ENCODE measurements at regions not wholly inside any gene's neighbourhood (a gene's known extent, or its start where the extent isn't known, plus 50 kb on each side); places are given as distances from the start of the nearest gene placed in this dataset.

DNA sequence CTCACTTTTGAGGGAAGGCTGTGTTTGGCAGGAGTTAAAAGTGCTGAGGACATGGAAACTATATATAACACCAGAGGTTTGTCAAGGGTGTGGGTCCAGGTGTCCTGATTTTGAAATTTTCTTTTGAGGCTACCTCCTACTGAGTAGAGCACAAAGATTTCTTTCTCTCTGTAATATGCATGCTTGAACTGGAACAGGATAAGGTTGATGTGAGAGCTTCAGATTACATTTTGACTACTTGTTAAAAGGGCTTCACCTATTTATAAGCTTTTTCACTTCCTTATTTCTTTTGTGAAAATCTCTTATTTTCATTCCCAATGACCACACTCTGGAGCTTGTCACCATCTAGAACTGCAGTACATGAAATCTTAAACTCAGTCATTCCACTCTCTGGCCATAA lies 59.8 kb upstream of the PLA2G4A start (continued):
- TF ChIP-seq NR2C2 (IDR thresholded peaks at IDR 0.05; ENCODE audit: borderline replicate concordance, control insufficient read depth, insufficient read length, low read depth) (no peak), SMAD1 (IDR thresholded peaks at IDR 0.05; ENCODE audit: low read depth, partially characterized antibody) (no peak), JUND (IDR thresholded peaks at IDR 0.05; ENCODE audit: low read depth, low read length) (no peak), TAF1 (IDR thresholded peaks at IDR 0.05; ENCODE audit: borderline replicate concordance, low read depth, low read length) (no peak), ASH2L (IDR thresholded peaks at IDR 0.05; ENCODE audit: borderline replicate concordance, low read depth) (no peak), MTA3 (IDR thresholded peaks at IDR 0.05; ENCODE audit: borderline replicate concordance, low read length) (peak; percentile 61; the same call in 1 of the 2 replicates), SMC3 (IDR thresholded peaks at IDR 0.05; ENCODE audit: borderline replicate concordance, low read length) (0 out of 2 replicates have a peak, but pooled peaks have one; percentile 14)
- TF ChIP-seq, protein P1, sequence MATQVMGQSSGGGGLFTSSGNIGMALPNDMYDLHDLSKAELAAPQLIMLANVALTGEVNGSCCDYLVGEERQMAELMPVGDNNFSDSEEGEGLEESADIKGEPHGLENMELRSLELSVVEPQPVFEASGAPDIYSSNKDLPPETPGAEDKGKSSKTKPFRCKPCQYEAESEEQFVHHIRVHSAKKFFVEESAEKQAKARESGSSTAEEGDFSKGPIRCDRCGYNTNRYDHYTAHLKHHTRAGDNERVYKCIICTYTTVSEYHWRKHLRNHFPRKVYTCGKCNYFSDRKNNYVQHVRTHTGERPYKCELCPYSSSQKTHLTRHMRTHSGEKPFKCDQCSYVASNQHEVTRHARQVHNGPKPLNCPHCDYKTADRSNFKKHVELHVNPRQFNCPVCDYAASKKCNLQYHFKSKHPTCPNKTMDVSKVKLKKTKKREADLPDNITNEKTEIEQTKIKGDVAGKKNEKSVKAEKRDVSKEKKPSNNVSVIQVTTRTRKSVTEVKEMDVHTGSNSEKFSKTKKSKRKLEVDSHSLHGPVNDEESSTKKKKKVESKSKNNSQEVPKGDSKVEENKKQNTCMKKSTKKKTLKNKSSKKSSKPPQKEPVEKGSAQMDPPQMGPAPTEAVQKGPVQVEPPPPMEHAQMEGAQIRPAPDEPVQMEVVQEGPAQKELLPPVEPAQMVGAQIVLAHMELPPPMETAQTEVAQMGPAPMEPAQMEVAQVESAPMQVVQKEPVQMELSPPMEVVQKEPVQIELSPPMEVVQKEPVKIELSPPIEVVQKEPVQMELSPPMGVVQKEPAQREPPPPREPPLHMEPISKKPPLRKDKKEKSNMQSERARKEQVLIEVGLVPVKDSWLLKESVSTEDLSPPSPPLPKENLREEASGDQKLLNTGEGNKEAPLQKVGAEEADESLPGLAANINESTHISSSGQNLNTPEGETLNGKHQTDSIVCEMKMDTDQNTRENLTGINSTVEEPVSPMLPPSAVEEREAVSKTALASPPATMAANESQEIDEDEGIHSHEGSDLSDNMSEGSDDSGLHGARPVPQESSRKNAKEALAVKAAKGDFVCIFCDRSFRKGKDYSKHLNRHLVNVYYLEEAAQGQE (IDR thresholded peaks at IDR 0.05; ENCODE audit: low read depth, low read length): no peak

DNA sequence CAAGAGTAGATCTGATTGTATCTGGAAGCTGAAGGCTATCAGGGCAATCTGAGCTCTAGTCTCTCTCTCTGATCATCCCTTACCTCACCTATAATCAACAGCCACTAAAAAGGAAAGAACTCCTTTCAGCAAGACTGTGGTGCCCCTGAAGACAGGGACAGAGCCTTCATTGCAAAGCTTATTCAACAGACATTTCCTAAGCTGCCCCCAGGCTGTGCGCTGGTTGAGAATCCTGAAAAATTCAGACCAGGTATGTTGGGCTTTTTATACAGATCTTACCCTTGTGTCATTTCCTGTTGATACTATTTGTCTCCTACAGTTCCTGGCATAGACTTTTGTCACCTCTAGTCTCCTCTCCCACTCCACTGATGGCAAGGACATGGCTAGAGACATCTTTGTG lies 63.3 kb upstream of the PLA2G4A start:
- POLR2A ChIA-PET: no interaction called here
- FAIRE-seq: no peak

More for the DNA sequence above, 63.3 kb upstream of the PLA2G4A start:
- Histone ChIP-seq H3K4me3 (no peak overlapping the region), H3K27me3 (replicated peaks in 1 of 2; ENCODE audit: control insufficient read depth in 2 of 2, insufficient read depth in 2 of 2, low read length in 1 of 2) (no peaks in the 10 kb centered on the region), H3K9me3 (replicated peaks; ENCODE audit: control insufficient read depth, insufficient read depth, low read length) (no peaks in the 10 kb centered on the region; the same call in 2 of the 3 replicates), H3K36me3 (ENCODE audit: control insufficient read depth in 2 of 2, insufficient read depth in 2 of 2, low read length in 1 of 2) (no peaks in the 10 kb centered on the region), H4K20me1 (ENCODE audit: control insufficient read depth, insufficient read depth) (no peaks in the 10 kb centered on the region), H3K27ac (ENCODE audit: control insufficient read depth, insufficient read depth) (no peak overlapping the region), H3K9ac (ENCODE audit: control insufficient read depth, insufficient read depth, low read length) (no peak overlapping the region), H2AFZ (ENCODE audit: control insufficient read depth, low read depth, low read length) (no peak overlapping the region; the same call in 1 of the 2 replicates), H3K4me2 (ENCODE audit: control insufficient read depth, insufficient read depth) (no peak overlapping the region), H3K4me1 (ENCODE audit: control insufficient read depth, insufficient read depth, low read length) (peaks cover 23% of the 10 kb centered on the region), H3K79me2 (ENCODE audit: control insufficient read depth, insufficient read depth, low read length) (no peaks in the 10 kb centered on the region)
- WGBS (ENCODE audit: insufficient coverage, insufficient replicate concordance, low lambda C conversion rate, missing lambda C conversion rate): 100% methylated on average over 1 of the region's 1 CpG
- TF ChIP-seq SUZ12 (IDR thresholded peaks at IDR 0.05; ENCODE audit: unreplicated experiment): no peak
- TF ChIP-seq, protein P2, sequence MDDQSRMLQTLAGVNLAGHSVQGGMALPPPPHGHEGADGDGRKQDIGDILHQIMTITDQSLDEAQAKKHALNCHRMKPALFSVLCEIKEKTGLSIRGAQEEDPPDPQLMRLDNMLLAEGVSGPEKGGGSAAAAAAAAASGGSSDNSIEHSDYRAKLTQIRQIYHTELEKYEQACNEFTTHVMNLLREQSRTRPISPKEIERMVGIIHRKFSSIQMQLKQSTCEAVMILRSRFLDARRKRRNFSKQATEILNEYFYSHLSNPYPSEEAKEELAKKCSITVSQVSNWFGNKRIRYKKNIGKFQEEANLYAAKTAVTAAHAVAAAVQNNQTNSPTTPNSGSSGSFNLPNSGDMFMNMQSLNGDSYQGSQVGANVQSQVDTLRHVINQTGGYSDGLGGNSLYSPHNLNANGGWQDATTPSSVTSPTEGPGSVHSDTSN (IDR thresholded peaks at IDR 0.05; ENCODE audit: insufficient replicate concordance, low read depth, low read length): no peak
- no peak for TF ChIP-seq NR2C1 (IDR thresholded peaks at IDR 0.05)
- no peak for ATAC-seq
- no peak for DNase-seq (ENCODE audit: low read depth, low spot score)
- intact Hi-C loops (cut with micrococcal nuclease; ENCODE audit: unreplicated experiment) (loop anchor here (10.0 kb wide), 1 partner anchor 59 kb away; the partner anchor contains the start of gene PLA2G4A), in situ Hi-C loops (cut with MboI) (no loop called here)
- ChIA-PET CTCF (no interaction called here), RAD21 (ENCODE audit: unreplicated experiment) (no interaction called here), SMC1A (ENCODE audit: uncharacterized antibody, unreplicated experiment) (interaction anchor here (1.2 kb wide), 1 partner anchor 19 kb away, joined by 3 read pairs; no protein-coding TSS in a partner anchor)
- BruUV-seq (replicated peaks): no TSS peak
